HCT116 (cell line): ENCODE measurements at regions not wholly inside any gene's neighbourhood (a gene's known extent, or its start where the extent isn't known, plus 50 kb on each side); places are given as distances from the start of the nearest gene placed in this dataset.

Source experiments
- ATAC-seq: fragments of 200-7000 bp; cut with Tn5 transposase; 2 replicates; pipeline ENCODE4 v1.9.1; 2020; ENCODE audit warnings: mild to moderate bottlenecking, moderate library complexity
- BruUV-seq: library from RNA; stranded (reverse); fragments of 400-500 nt; replicated peaks from 2 replicates; lab custom pipeline; 2021; lab: Mats Ljungman, UMichigan
- CTCF ChIA-PET: fragments of 300-600 bp; sonication (Branson Sonifier 250); formaldehyde crosslinking; loops from one replicate; lab custom pipeline; 2021; ENCODE audit warnings: antibody characterized with exemption; lab: Charles Lee
- POLR2A ChIA-PET: fragments of 300-600, 350-600 bp; sonication (Branson Sonifier 250); formaldehyde crosslinking; loops from one replicate; lab custom pipeline; 2021; ENCODE audit warnings: antibody characterized with exemption; lab: Charles Lee
- RAD21 ChIA-PET, 2 experiments: fragments of 300-600 bp; sonication (Branson Sonifier 250); formaldehyde crosslinking; loops; one replicate each; lab custom pipeline; 2023; ENCODE audit warnings: low total read pairs in 2 of 2; ENCODE audit not compliant: uncharacterized antibody in 2 of 2, unreplicated experiment in 2 of 2, low non-redundant PET in 1 of 2; lab: Charles Lee
- DNase-seq: peaks from one replicate; pipeline ENCODE4 v3.0.0-alpha.2; 2010; ENCODE audit warnings: low read depth, low spot score
- H2AFZ ChIP-seq: fragments of 200-600 bp; shearing (Covaris generic), sonication (generic); 2 replicates; pipeline ENCODE4 v1.6.1; 2017; ENCODE audit warnings: low read depth, mixed run types, mixed read lengths, antibody characterized with exemption, low read length; ENCODE audit not compliant: poor library complexity, severe bottlenecking
- H3K27ac ChIP-seq: 2 replicates; pipeline ENCODE4 v1.5.1; 2012; ENCODE audit warnings: low read depth, low read length
- H3K27me3 ChIP-seq: fragments of 200-600 bp; sonication (generic); 2 replicates; pipeline ENCODE4 v1.6.1; 2016; ENCODE audit warnings: mixed run types, low read length, mixed read lengths; ENCODE audit not compliant: insufficient read depth
- H3K36me3 ChIP-seq, 2 experiments: fragments of 200-500 bp in 1 of 2; fragments of 200-600 bp in 1 of 2; sonication (Bioruptor generic) in 1 of 2; sonication (generic) in 1 of 2; 2 replicates each; pipeline versions ENCODE4 v1.5.1 to v1.6.1; 2014 to 2016; ENCODE audit warnings: low read length in 2 of 2, inconsistent platforms in 1 of 2, mixed read lengths in 1 of 2, mixed run types in 1 of 2; ENCODE audit not compliant: insufficient read depth in 2 of 2, control insufficient read depth in 1 of 2
- H3K4me1 ChIP-seq, 2 experiments: fragments of 200-600 bp in 1 of 2; sonication (generic) in 1 of 2; 2 replicates each; pipeline versions ENCODE4 v1.5.1 to v1.6.1; 2012 to 2017; ENCODE audit warnings: low read length in 2 of 2, inconsistent platforms in 1 of 2, mild to moderate bottlenecking in 1 of 2, mixed read lengths in 1 of 2, mixed run types in 1 of 2, moderate library complexity in 1 of 2; ENCODE audit not compliant: insufficient read depth in 2 of 2, control insufficient read depth in 1 of 2
- H3K4me2 ChIP-seq: fragments of 200-600 bp; sonication (generic); 2 replicates; pipeline ENCODE4 v1.6.1; 2017; ENCODE audit warnings: mixed run types, low read length, mixed read lengths
- H3K4me3 ChIP-seq, 2 experiments: fragments of 200-600 bp in 1 of 2; sonication (generic) in 1 of 2; replicated peaks in 1 of 2; 2 replicates each; pipeline ENCODE4 v1.5.1; 2011 to 2016; ENCODE audit warnings: low read length in 2 of 2, control low read depth in 1 of 2, low read depth in 1 of 2, mild to moderate bottlenecking in 1 of 2, mixed read lengths in 1 of 2, mixed run types in 1 of 2
- H3K79me2 ChIP-seq: fragments of 200-600 bp; sonication (generic); 2 replicates; pipeline ENCODE4 v1.6.1; 2017; ENCODE audit warnings: mild to moderate bottlenecking, mixed run types, low read length, moderate library complexity, mixed read lengths; ENCODE audit not compliant: insufficient read depth
- H3K9ac ChIP-seq: fragments of 200-600 bp; sonication (generic); 2 replicates; pipeline ENCODE4 v1.6.1; 2016; ENCODE audit warnings: low read length, mixed read lengths
- H3K9me2 ChIP-seq: fragments of 200-600 bp; sonication (generic), shearing (Covaris generic); 2 replicates; pipeline ENCODE4 v1.6.1; 2017; ENCODE audit warnings: mixed run types, mild to moderate bottlenecking, moderate library complexity; ENCODE audit not compliant: insufficient read depth
- H3K9me3 ChIP-seq, 2 experiments: fragments of 200-500 bp in 1 of 2; fragments of 200-600 bp in 1 of 2; sonication (Bioruptor generic) in 1 of 2; sonication (generic) in 1 of 2; 2 replicates each; pipeline ENCODE4 v1.6.1; 2014 to 2017; ENCODE audit warnings: low read length in 2 of 2, mixed read lengths in 2 of 2, inconsistent platforms in 1 of 2, low read depth in 1 of 2, mild to moderate bottlenecking in 1 of 2, mixed run types in 1 of 2, moderate library complexity in 1 of 2; ENCODE audit not compliant: control insufficient read depth in 1 of 2, insufficient read depth in 1 of 2
- H4K20me1 ChIP-seq: fragments of 200-600 bp; sonication (generic), shearing (Covaris generic); 2 replicates; pipeline ENCODE4 v1.6.1; 2017; ENCODE audit warnings: mixed run types, mild to moderate bottlenecking, moderate library complexity; ENCODE audit not compliant: insufficient read depth
- ATF3 ChIP-seq: IDR thresholded peaks from 2 replicates; pipeline ENCODE4 v1.6.1; 2012
- CBX3 ChIP-seq: IDR thresholded peaks from 2 replicates; pipeline ENCODE4 v1.6.1; 2012; ENCODE audit warnings: low read depth
- CEBPB ChIP-seq: IDR thresholded peaks from 2 replicates; pipeline ENCODE4 v1.6.1; 2012; ENCODE audit warnings: low read depth
- EGR1 ChIP-seq: IDR thresholded peaks from 2 replicates; pipeline ENCODE4 v1.6.1; 2012; ENCODE audit warnings: low read depth
- ELF1 ChIP-seq: IDR thresholded peaks from 2 replicates; pipeline ENCODE4 v1.6.1; 2012; ENCODE audit warnings: low read depth, borderline replicate concordance
- EZH2 ChIP-seq: fragments of 200-600 bp; sonication (generic); IDR thresholded peaks from 2 replicates; pipeline ENCODE4 v1.6.1; 2017; ENCODE audit warnings: antibody characterized with exemption, mixed run types
- EZH2phosphoT487 ChIP-seq: fragments of 200-600 bp; IDR thresholded peaks from 2 replicates; pipeline ENCODE4 v1.6.1; 2018; ENCODE audit warnings: antibody characterized with exemption, borderline replicate concordance
- FOSL1 ChIP-seq: IDR thresholded peaks from 2 replicates; pipeline ENCODE4 v1.6.1; 2012; ENCODE audit warnings: low read depth
- JUND ChIP-seq: IDR thresholded peaks from 2 replicates; pipeline ENCODE4 v1.6.1; 2012
- MAX ChIP-seq: IDR thresholded peaks from 2 replicates; pipeline ENCODE4 v1.6.1; 2012
- POLR2A ChIP-seq: IDR thresholded peaks from 2 replicates; pipeline ENCODE4 v1.7.0; 2011; ENCODE audit warnings: borderline replicate concordance; ENCODE audit not compliant: insufficient read depth, insufficient read length; ENCODE audit errors: extremely low read depth
- POLR2AphosphoS5 ChIP-seq: IDR thresholded peaks from 2 replicates; pipeline ENCODE4 v1.6.1; 2011; ENCODE audit warnings: mild to moderate bottlenecking, low read depth, low read length, moderate library complexity
- REST ChIP-seq: IDR thresholded peaks from 2 replicates; pipeline ENCODE4 v1.6.1; 2012; ENCODE audit warnings: low read depth
- SIN3A ChIP-seq: IDR thresholded peaks from 2 replicates; pipeline ENCODE4 v1.6.1; 2012; ENCODE audit warnings: low read depth
- SP1 ChIP-seq: IDR thresholded peaks from 2 replicates; pipeline ENCODE4 v1.6.1; 2012; ENCODE audit warnings: low read depth
- SRF ChIP-seq: IDR thresholded peaks from 2 replicates; pipeline ENCODE4 v1.6.1; 2012; ENCODE audit warnings: low read depth
- TCF7L2 ChIP-seq: IDR thresholded peaks from 2 replicates; pipeline ENCODE4 v1.7.0; 2011; ENCODE audit warnings: borderline replicate concordance, inconsistent platforms; ENCODE audit not compliant: insufficient read depth, insufficient read length; ENCODE audit errors: extremely low read depth
- YY1 ChIP-seq: IDR thresholded peaks from 2 replicates; pipeline ENCODE4 v1.6.1; 2011; ENCODE audit warnings: low read length, low read depth, moderate library complexity, mild to moderate bottlenecking; ENCODE audit not compliant: insufficient replicate concordance; ENCODE audit errors: extremely low read depth
- ZBTB33 ChIP-seq: IDR thresholded peaks from 2 replicates; pipeline ENCODE4 v1.6.1; 2011; ENCODE audit warnings: mild to moderate bottlenecking, low read length, moderate library complexity; ENCODE audit not compliant: insufficient replicate concordance; ENCODE audit errors: extremely low read depth
- ZFX ChIP-seq: fragments of 450-650 bp; IDR thresholded peaks from 2 replicates; pipeline ENCODE4 v1.6.1; 2017
- ZNF274 ChIP-seq: fragments of 200-500 bp; sonication (Bioruptor generic); IDR thresholded peaks from 2 replicates; pipeline ENCODE4 v1.6.1; 2014; ENCODE audit warnings: mild to moderate bottlenecking, low read depth, low read length, inconsistent platforms
- intact Hi-C: fragments of 100-400 bp; cut with micrococcal nuclease; formaldehyde crosslinking; loops from 2 replicates; pipeline ENCODE4 v1.10.0; 2022

GRCh38 chr5:26104175-26104574 is 934.2 kb downstream of the CDH9 start (continued):
- TF ChIP-seq FOSL1 (no peak), JUND (no peak), EGR1 (no peak)

GRCh38 chr5:26060212-26060611 is 978.2 kb downstream of the CDH9 start:
- ATAC-seq = no peak
- intact Hi-C loops = no loop called here
- Histone ChIP-seq H3K9ac (no peak overlapping the region), H3K4me1 (no peaks in the 10 kb centered on the region), H3K4me3 (no peak overlapping the region), H3K79me2 (no peaks in the 10 kb centered on the region), H3K4me2 (no peak overlapping the region), H3K9me3 (peaks cover 0 to 24% of the 10 kb centered on the region in 2 experiments; a peak in 2 of 4 replicates), H4K20me1 (no peaks in the 10 kb centered on the region), H3K36me3 (no peaks in the 10 kb centered on the region), H3K27me3 (no peaks in the 10 kb centered on the region)
- no TSS peak for BruUV-seq
- no peak for DNase-seq
- ChIA-PET RAD21 (no interaction called here), POLR2A (no interaction called here)
- no peak for TF ChIP-seq SIN3A
- no peak for TF ChIP-seq ELF1
- TF ChIP-seq ZFX = no peak
- no peak for TF ChIP-seq POLR2AphosphoS5
- no peak for TF ChIP-seq REST
- TF ChIP-seq MAX = no peak
- no peak for TF ChIP-seq CEBPB
- no peak for TF ChIP-seq SP1
- no peak for TF ChIP-seq POLR2A
- TF ChIP-seq ATF3 = no peak
- no peak for TF ChIP-seq ZBTB33
- TF ChIP-seq EZH2 = no peak
- TF ChIP-seq ZNF274 = no peak
- TF ChIP-seq YY1 = no peak
- TF ChIP-seq FOSL1 = no peak
- TF ChIP-seq CBX3 = no peak
- no peak for TF ChIP-seq TCF7L2
- no peak for TF ChIP-seq SRF
- TF ChIP-seq EZH2phosphoT487 = no peak
- TF ChIP-seq, all 23 proteins: peak for 0
- CTCF ChIA-PET = no interaction called here
- no peak overlapping the region for H3K27ac ChIP-seq
- H2AFZ ChIP-seq = no peak overlapping the region
- no peaks in the 10 kb centered on the region for H3K9me2 ChIP-seq
